ENCODE measurements at regions not wholly inside any gene's neighbourhood (a gene's known extent, or its start where the extent isn't known, plus 50 kb on each side); places are given as distances from the start of the nearest gene placed in this dataset.

GRCh38 chr3:154849408-154849807 is 230.7 kb upstream of the MME start:
- Histone ChIP-seq H3K27ac (ENCODE audit: low read depth, low read length) (no peak overlapping the region), H3K4me1 (ENCODE audit: insufficient read depth, low read length) (no peaks in the 10 kb centered on the region), H3K4me3 (ENCODE audit: insufficient read depth, low read depth, low read length) (no peak overlapping the region), H4K20me1 (ENCODE audit: insufficient read depth, low read length) (no peaks in the 10 kb centered on the region), H3K79me2 (ENCODE audit: insufficient read depth, low read length) (no peaks in the 10 kb centered on the region), H3K4me2 (ENCODE audit: low read length) (no peak overlapping the region), H3K9ac (ENCODE audit: low read length) (no peak overlapping the region), H3K9me3 (ENCODE audit: insufficient read depth, low read depth, low read length) (no peaks in the 10 kb centered on the region), H3K36me3 (ENCODE audit: insufficient read depth, low read length) (no peaks in the 10 kb centered on the region), H3K27me3 (ENCODE audit: insufficient read depth, low read length) (no peaks in the 10 kb centered on the region), H2AFZ (ENCODE audit: low read depth, low read length) (no peak overlapping the region)
- peaks cover 5% of the 10 kb centered on the region for H3K4me1 Mint-ChIP-seq (ENCODE audit: low read depth, unreplicated experiment)
- no peak overlapping the region for H3K4me3 Mint-ChIP-seq (ENCODE audit: unreplicated experiment)
- H3K9me3 Mint-ChIP-seq (ENCODE audit: unreplicated experiment) = no peaks in the 10 kb centered on the region
- DNase-seq (ENCODE audit: low read depth) = no peak
- no peaks in the 10 kb centered on the region for H3K36me3 Mint-ChIP-seq (ENCODE audit: low read depth, unreplicated experiment)
- no peak for FAIRE-seq
- no peak overlapping the region for H3K27ac Mint-ChIP-seq (ENCODE audit: unreplicated experiment)
- H3K27me3 Mint-ChIP-seq (ENCODE audit: low read depth, unreplicated experiment) = no peaks in the 10 kb centered on the region
- TF ChIP-seq CTCF (IDR thresholded peaks at IDR 0.05; ENCODE audit: insufficient read depth, low read depth, low read length) (no peak), EZH2 (IDR thresholded peaks at IDR 0.05; ENCODE audit: insufficient read depth, low read length) (no peak)

GRCh38 chr3:154844863-154845262 is 235.3 kb upstream of the MME start:
- no peaks in the 10 kb centered on the region for H3K27me3 ChIP-seq (ENCODE audit: insufficient read depth, low read length)
- H3K36me3 ChIP-seq (ENCODE audit: insufficient read depth, low read length) = no peaks in the 10 kb centered on the region
- no peak overlapping the region for H3K9ac ChIP-seq (ENCODE audit: low read length)
- DNase-seq (ENCODE audit: low read depth) (no peak), FAIRE-seq (no peak)
- no peak overlapping the region for H3K4me2 ChIP-seq (ENCODE audit: low read length)
- TF ChIP-seq CTCF (IDR thresholded peaks at IDR 0.05; ENCODE audit: insufficient read depth, low read depth, low read length) = no peak
- no peak for TF ChIP-seq EZH2 (IDR thresholded peaks at IDR 0.05; ENCODE audit: insufficient read depth, low read length)
- no peak overlapping the region for H3K4me3 Mint-ChIP-seq (ENCODE audit: unreplicated experiment)
- H3K4me3 ChIP-seq (ENCODE audit: insufficient read depth, low read depth, low read length) = no peak overlapping the region
- H3K27ac Mint-ChIP-seq (ENCODE audit: unreplicated experiment) = no peak overlapping the region
- no peak overlapping the region for H2AFZ ChIP-seq (ENCODE audit: low read depth, low read length)
- no peaks in the 10 kb centered on the region for H3K79me2 ChIP-seq (ENCODE audit: insufficient read depth, low read length)
- H3K27ac ChIP-seq (ENCODE audit: low read depth, low read length) = no peak overlapping the region
- no peaks in the 10 kb centered on the region for H3K4me1 ChIP-seq (ENCODE audit: insufficient read depth, low read length)
- no peaks in the 10 kb centered on the region for H3K9me3 Mint-ChIP-seq (ENCODE audit: unreplicated experiment)
- H3K27me3 Mint-ChIP-seq (ENCODE audit: low read depth, unreplicated experiment) = no peaks in the 10 kb centered on the region
- no peaks in the 10 kb centered on the region for H3K4me1 Mint-ChIP-seq (ENCODE audit: low read depth, unreplicated experiment)
- no peaks in the 10 kb centered on the region for H3K36me3 Mint-ChIP-seq (ENCODE audit: low read depth, unreplicated experiment)
- no peaks in the 10 kb centered on the region for H4K20me1 ChIP-seq (ENCODE audit: insufficient read depth, low read length)
- H3K9me3 ChIP-seq (ENCODE audit: insufficient read depth, low read depth, low read length) = no peaks in the 10 kb centered on the region

- Histone ChIP-seq H3K27ac (ENCODE audit: low read depth, low read length) (no peak overlapping the region), H3K9ac (ENCODE audit: low read length) (no peak overlapping the region), H3K4me1 (ENCODE audit: insufficient read depth, low read length) (no peaks in the 10 kb centered on the region), H3K4me2 (ENCODE audit: low read length) (no peak overlapping the region), H4K20me1 (ENCODE audit: insufficient read depth, low read length) (no peaks in the 10 kb centered on the region), H3K27me3 (ENCODE audit: insufficient read depth, low read length) (no peaks in the 10 kb centered on the region), H3K36me3 (ENCODE audit: insufficient read depth, low read length) (no peaks in the 10 kb centered on the region), H3K79me2 (ENCODE audit: insufficient read depth, low read length) (no peaks in the 10 kb centered on the region), H3K9me3 (ENCODE audit: insufficient read depth, low read depth, low read length) (no peaks in the 10 kb centered on the region), H3K4me3 (ENCODE audit: insufficient read depth, low read depth, low read length) (no peak overlapping the region), H2AFZ (ENCODE audit: low read depth, low read length) (no peak overlapping the region)
- Mint-ChIP-seq H3K4me3 (ENCODE audit: unreplicated experiment) (no peak overlapping the region), H3K27ac (ENCODE audit: unreplicated experiment) (no peak overlapping the region), H3K36me3 (ENCODE audit: low read depth, unreplicated experiment) (no peaks in the 10 kb centered on the region), H3K9me3 (ENCODE audit: unreplicated experiment) (no peaks in the 10 kb centered on the region), H3K27me3 (ENCODE audit: low read depth, unreplicated experiment) (no peaks in the 10 kb centered on the region), H3K4me1 (ENCODE audit: low read depth, unreplicated experiment) (no peaks in the 10 kb centered on the region)
- TF ChIP-seq CTCF (IDR thresholded peaks at IDR 0.05; ENCODE audit: insufficient read depth, low read depth, low read length) = no peak
- TF ChIP-seq EZH2 (IDR thresholded peaks at IDR 0.05; ENCODE audit: insufficient read depth, low read length) = no peak
- FAIRE-seq (no peak), DNase-seq (ENCODE audit: low read depth) (no peak)
Measured at GRCh38 chr3:154843647-154844046, 236.5 kb upstream of the MME start.

Measured in astrocyte (in vitro differentiated cells and primary cell).